ENCODE measurements at regions not wholly inside any gene's neighbourhood (a gene's known extent, or its start where the extent isn't known, plus 50 kb on each side); places are given as distances from the start of the nearest gene placed in this dataset.

- ChIA-PET CTCF (no interaction called here), POLR2A (no interaction called here)
- no peaks in the 10 kb centered on the region for H3K4me1 Mint-ChIP-seq
- peaks cover 1% of the 10 kb centered on the region for H3K36me3 Mint-ChIP-seq (ENCODE audit: low read depth)
- peaks cover 10% of the 10 kb centered on the region for H3K9me3 Mint-ChIP-seq
- H3K27ac Mint-ChIP-seq = no peak overlapping the region
- H3K27me3 Mint-ChIP-seq = peaks cover 9% of the 10 kb centered on the region
- H3K4me3 Mint-ChIP-seq = no peak overlapping the region
- no peak for DNase-seq
Measured at GRCh38 chr13:48838193-48838973, 137.3 kb upstream of the FNDC3A start.

GRCh38 chr13:48839171-48839570, 136.5 kb upstream of the FNDC3A start:
- peaks cover 9% of the 10 kb centered on the region for H3K27me3 Mint-ChIP-seq
- H3K4me1 Mint-ChIP-seq = no peaks in the 10 kb centered on the region
- no peak overlapping the region for H3K27ac Mint-ChIP-seq
- no peak for DNase-seq
- ChIA-PET POLR2A (no interaction called here), CTCF (interaction anchor here (0.6 to 0.7 kb wide), 2 partner anchors 14 to 16 kb away, joined by 3 read pairs; no protein-coding TSS in a partner anchor)
- no peak overlapping the region for H3K4me3 Mint-ChIP-seq
- no peaks in the 10 kb centered on the region for H3K36me3 Mint-ChIP-seq (ENCODE audit: low read depth)
- peaks cover 3% of the 10 kb centered on the region for H3K9me3 Mint-ChIP-seq

GRCh38 chr13:48840366-48840765, 135.3 kb upstream of the FNDC3A start:
- DNase-seq = no peak
- no peaks in the 10 kb centered on the region for H3K36me3 Mint-ChIP-seq (ENCODE audit: low read depth)
- H3K4me1 Mint-ChIP-seq = no peaks in the 10 kb centered on the region
- H3K27me3 Mint-ChIP-seq = peaks cover 9% of the 10 kb centered on the region
- POLR2A ChIA-PET = no interaction called here
- H3K9me3 Mint-ChIP-seq = peaks cover 3% of the 10 kb centered on the region
- H3K4me3 Mint-ChIP-seq = no peak overlapping the region
- no peak overlapping the region for H3K27ac Mint-ChIP-seq
- CTCF ChIA-PET = interaction anchor here (0.9 kb wide), 1 partner anchor 585 kb away, joined by 3 read pairs; no protein-coding TSS in a partner anchor

- POLR2A ChIA-PET = no interaction called here
- H3K36me3 Mint-ChIP-seq (ENCODE audit: low read depth) = no peaks in the 10 kb centered on the region
Measured at GRCh38 chr13:48842316-48842715, 133.4 kb upstream of the FNDC3A start.

GRCh38 chr13:48843630-48844380, 131.9 kb upstream of the FNDC3A start:
- POLR2A ChIA-PET = no interaction called here
- CTCF ChIA-PET = interaction anchor here (1.4 kb wide), 1 partner anchor 10 kb away, joined by 3 read pairs; no protein-coding TSS in a partner anchor
- H3K36me3 Mint-ChIP-seq (ENCODE audit: low read depth) = no peaks in the 10 kb centered on the region
- no peaks in the 10 kb centered on the region for H3K9me3 Mint-ChIP-seq
- DNase-seq = no peak
- no peak overlapping the region for H3K4me3 Mint-ChIP-seq
- no peak overlapping the region for H3K27ac Mint-ChIP-seq
- H3K4me1 Mint-ChIP-seq = no peaks in the 10 kb centered on the region
- peaks cover 9% of the 10 kb centered on the region for H3K27me3 Mint-ChIP-seq

More at GRCh38 chr13:48842316-48842715, 133.4 kb upstream of the FNDC3A start:
- no peak overlapping the region for H3K4me3 Mint-ChIP-seq
- no peaks in the 10 kb centered on the region for H3K4me1 Mint-ChIP-seq
- no peaks in the 10 kb centered on the region for H3K9me3 Mint-ChIP-seq
- no peak overlapping the region for H3K27ac Mint-ChIP-seq
- DNase-seq = no peak
- CTCF ChIA-PET = interaction anchor here (1.4 kb wide), 1 partner anchor 9 kb away, joined by 3 read pairs; no protein-coding TSS in a partner anchor
- peaks cover 9% of the 10 kb centered on the region for H3K27me3 Mint-ChIP-seq

GRCh38 chr13:48844676-48845075, 131.0 kb upstream of the FNDC3A start:
- no peaks in the 10 kb centered on the region for H3K36me3 Mint-ChIP-seq (ENCODE audit: low read depth)
- peaks cover 9% of the 10 kb centered on the region for H3K27me3 Mint-ChIP-seq
- no peaks in the 10 kb centered on the region for H3K4me1 Mint-ChIP-seq
- POLR2A ChIA-PET = no interaction called here
- H3K9me3 Mint-ChIP-seq = no peaks in the 10 kb centered on the region
- H3K4me3 Mint-ChIP-seq = no peak overlapping the region
- DNase-seq = no peak
- H3K27ac Mint-ChIP-seq = no peak overlapping the region
- CTCF ChIA-PET = no interaction called here

GRCh38 chr13:48849515-48849914, 126.2 kb upstream of the FNDC3A start:
- no peak overlapping the region for H3K27ac Mint-ChIP-seq
- no peaks in the 10 kb centered on the region for H3K9me3 Mint-ChIP-seq
- CTCF ChIA-PET = no interaction called here
- H3K4me1 Mint-ChIP-seq = peaks cover 31% of the 10 kb centered on the region
- no peak for DNase-seq
- peaks cover 1% of the 10 kb centered on the region for H3K36me3 Mint-ChIP-seq (ENCODE audit: low read depth)
- POLR2A ChIA-PET = no interaction called here
- peaks cover 2% of the 10 kb centered on the region for H3K27me3 Mint-ChIP-seq
- no peak overlapping the region for H3K4me3 Mint-ChIP-seq

GRCh38 chr13:48851707-48852106, 124.0 kb upstream of the FNDC3A start:
- POLR2A ChIA-PET = no interaction called here
- Mint-ChIP-seq H3K27me3 (peaks cover 2% of the 10 kb centered on the region), H3K4me1 (peaks cover 31% of the 10 kb centered on the region), H3K4me3 (no peak overlapping the region), H3K9me3 (peaks cover 3% of the 10 kb centered on the region), H3K27ac (no peak overlapping the region), H3K36me3 (ENCODE audit: low read depth) (peaks cover 1% of the 10 kb centered on the region)
- CTCF ChIA-PET = interaction anchor here (1.0 kb wide), 1 partner anchor 32 kb away, joined by 7 read pairs; no protein-coding TSS in a partner anchor
- DNase-seq = no peak

- peaks cover 2% of the 10 kb centered on the region for H3K27me3 Mint-ChIP-seq
- POLR2A ChIA-PET = no interaction called here
- peaks cover 1% of the 10 kb centered on the region for H3K36me3 Mint-ChIP-seq (ENCODE audit: low read depth)
- H3K4me3 Mint-ChIP-seq = no peak overlapping the region
- no peak overlapping the region for H3K27ac Mint-ChIP-seq
- H3K4me1 Mint-ChIP-seq = peaks cover 35% of the 10 kb centered on the region
- CTCF ChIA-PET = interaction anchor here (0.6 to 1.1 kb wide), 2 partner anchors 14 to 816 kb away, joined by 3 read pairs; partner anchors contain the start of gene NUDT15
- DNase-seq = no peak
- H3K9me3 Mint-ChIP-seq = peaks cover 7% of the 10 kb centered on the region
Measured at GRCh38 chr13:48852911-48853727, 122.6 kb upstream of the FNDC3A start.

- Mint-ChIP-seq H3K36me3 (ENCODE audit: low read depth) (peaks cover 1% of the 10 kb centered on the region), H3K9me3 (peaks cover 9% of the 10 kb centered on the region), H3K4me1 (peaks cover 41% of the 10 kb centered on the region), H3K27me3 (peaks cover 2% of the 10 kb centered on the region), H3K4me3 (no peak overlapping the region), H3K27ac (no peak overlapping the region)
- ChIA-PET CTCF (no interaction called here), POLR2A (no interaction called here)
- DNase-seq = no peak
Measured at GRCh38 chr13:48853728-48854102, 122.0 kb upstream of the FNDC3A start.

- peaks cover 1% of the 10 kb centered on the region for H3K36me3 Mint-ChIP-seq (ENCODE audit: low read depth)
- H3K4me3 Mint-ChIP-seq = no peak overlapping the region
- peaks cover 11% of the 10 kb centered on the region for H3K9me3 Mint-ChIP-seq
- ChIA-PET POLR2A (no interaction called here), CTCF (interaction anchor here (0.9 to 1.5 kb wide), 4 partner anchors 18 to 26 kb away, joined by 3 to 5 read pairs (median 3); no protein-coding TSS in a partner anchor)
- no peaks in the 10 kb centered on the region for H3K27me3 Mint-ChIP-seq
- H3K4me1 Mint-ChIP-seq = peaks cover 27% of the 10 kb centered on the region
- no peak overlapping the region for H3K27ac Mint-ChIP-seq
- no peak for DNase-seq
Measured at GRCh38 chr13:48857576-48857975, 118.1 kb upstream of the FNDC3A start.

GRCh38 chr13:48858122-48858902, 117.4 kb upstream of the FNDC3A start:
- H3K4me3 Mint-ChIP-seq = no peak overlapping the region
- no peaks in the 10 kb centered on the region for H3K27me3 Mint-ChIP-seq
- CTCF ChIA-PET = interaction anchor here (0.9 to 1.5 kb wide), 4 partner anchors 17 to 26 kb away, joined by 3 to 5 read pairs (median 3); no protein-coding TSS in a partner anchor
- H3K9me3 Mint-ChIP-seq = peaks cover 11% of the 10 kb centered on the region
- no peak for DNase-seq
- H3K4me1 Mint-ChIP-seq = peaks cover 22% of the 10 kb centered on the region
- H3K27ac Mint-ChIP-seq = no peak overlapping the region
- H3K36me3 Mint-ChIP-seq (ENCODE audit: low read depth) = peaks cover 1% of the 10 kb centered on the region
- POLR2A ChIA-PET = no interaction called here

Data from activated CD4-positive, alpha-beta T cell treated with anti-CD3 and anti-CD28 coated beads, Interleukin-2, amount 10 ng/mL, durations not matched to agents 7 days and 5 days (primary cell).